Middle frontal gyrus (tissue), 1 donor: ENCODE measurements at regions not wholly inside any gene's neighbourhood (a gene's known extent, or its start where the extent isn't known, plus 50 kb on each side); places are given as distances from the start of the nearest gene placed in this dataset.
"Not testable (repeated sequence)": the region's sequence is repeated elsewhere in the genome, so short reads cannot be mapped to it uniquely, and the experiment has no call there.

ENCODE experiments used
- DNase-seq: peaks from one replicate; pipeline ENCODE4 v3.0.0-alpha.2; 2015; ENCODE audit warnings: low spot score; ENCODE audit errors: extremely low spot score

DNA sequence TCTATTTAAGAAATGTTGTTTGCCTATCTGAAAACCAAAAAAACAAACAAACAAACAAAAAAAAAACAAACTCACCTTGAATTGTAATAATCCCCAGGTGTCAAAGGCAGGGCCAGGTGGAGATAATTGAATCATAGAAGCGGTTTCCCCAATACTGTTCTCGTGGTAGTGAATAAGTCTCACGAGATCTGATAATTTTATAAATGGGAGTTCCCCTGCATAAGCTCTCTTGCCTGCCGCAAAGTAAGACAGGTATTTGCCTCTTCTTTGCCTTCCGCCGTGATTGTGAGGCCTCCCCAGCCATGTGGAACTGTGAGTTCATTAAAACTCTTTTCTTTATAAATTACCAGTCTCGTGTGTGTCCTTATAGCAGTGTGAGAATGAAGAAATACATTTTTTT is 1180.7 kb upstream of the CRIM1 start:
- no peak for DNase-seq

DNA sequence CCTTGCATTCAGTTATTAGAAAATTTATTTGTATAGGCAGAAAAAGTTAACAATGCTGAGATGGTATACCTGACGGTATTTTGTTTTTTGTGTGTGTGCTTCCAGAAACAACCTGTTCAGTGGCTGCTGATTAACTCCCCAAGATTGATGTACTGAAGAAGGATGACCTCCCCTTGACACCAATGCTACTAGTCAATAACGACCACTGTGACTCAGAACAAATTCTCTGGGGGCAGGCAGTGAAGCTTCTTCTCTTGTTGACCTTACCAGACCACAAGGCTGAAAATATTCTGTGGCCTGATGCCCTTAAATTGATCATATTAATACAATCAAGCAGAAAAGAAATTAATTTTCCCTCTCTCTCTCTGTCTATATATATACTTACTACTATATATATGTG is 1182.9 kb upstream of the CRIM1 start:
- DNase-seq = no peak

DNA sequence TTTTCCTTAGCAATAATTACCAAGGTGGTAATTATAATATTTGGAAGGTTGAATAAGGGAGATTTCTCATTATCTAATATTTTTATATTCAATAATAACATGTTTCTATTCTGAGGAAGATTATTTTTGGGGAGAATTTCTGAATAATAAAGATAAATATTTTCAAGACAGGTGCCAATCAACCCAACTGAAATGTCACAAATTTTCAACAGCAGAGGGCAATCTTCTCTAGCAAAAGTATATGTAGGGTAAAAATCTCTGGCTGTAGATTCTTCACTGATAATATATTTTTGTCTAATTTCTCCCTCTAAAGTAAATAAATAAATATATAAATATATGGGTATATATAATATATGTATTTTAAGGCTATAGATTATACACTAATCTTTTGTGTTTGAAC is 1187.2 kb upstream of the CRIM1 start:
- no peak for DNase-seq

DNA sequence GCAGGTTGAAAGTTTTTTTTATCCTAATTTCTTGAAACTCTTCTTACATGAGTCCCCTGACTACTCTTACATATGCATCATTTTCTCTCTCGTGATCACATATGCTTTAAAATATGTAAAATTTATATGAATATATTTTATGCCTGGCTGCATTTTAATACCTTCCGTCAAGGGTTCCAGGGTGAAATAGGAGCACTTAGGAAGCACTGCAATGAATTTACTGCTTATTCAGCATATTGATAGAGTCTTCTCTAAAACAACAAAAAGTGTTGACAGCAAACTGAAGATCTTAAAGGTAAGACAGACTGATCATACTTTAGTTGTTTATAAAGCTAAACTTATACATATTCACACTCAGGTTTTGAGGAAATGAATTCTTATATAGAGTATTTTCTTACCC is 1191.6 kb upstream of the CRIM1 start:
- DNase-seq = no peak

DNA sequence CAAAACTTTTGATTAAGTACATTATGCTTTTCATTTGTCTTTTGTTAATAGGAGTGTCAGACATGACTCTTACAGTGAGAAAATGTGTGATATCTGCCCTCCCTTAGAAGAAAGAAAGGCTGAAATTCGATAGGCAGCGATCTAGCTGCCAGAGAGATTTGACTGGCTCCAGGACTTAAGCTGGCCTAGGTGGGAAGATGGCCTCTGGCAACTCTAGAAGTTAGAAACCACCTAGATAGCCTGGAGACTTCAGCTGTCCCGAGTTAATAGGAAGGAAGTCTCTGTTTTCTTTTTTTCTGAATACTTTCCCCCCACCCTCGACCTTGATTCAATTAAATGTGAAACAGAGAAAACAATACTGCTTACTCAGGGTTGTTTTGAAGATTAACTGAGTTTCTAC is 1194.7 kb upstream of the CRIM1 start:
- DNase-seq = no peak

DNA sequence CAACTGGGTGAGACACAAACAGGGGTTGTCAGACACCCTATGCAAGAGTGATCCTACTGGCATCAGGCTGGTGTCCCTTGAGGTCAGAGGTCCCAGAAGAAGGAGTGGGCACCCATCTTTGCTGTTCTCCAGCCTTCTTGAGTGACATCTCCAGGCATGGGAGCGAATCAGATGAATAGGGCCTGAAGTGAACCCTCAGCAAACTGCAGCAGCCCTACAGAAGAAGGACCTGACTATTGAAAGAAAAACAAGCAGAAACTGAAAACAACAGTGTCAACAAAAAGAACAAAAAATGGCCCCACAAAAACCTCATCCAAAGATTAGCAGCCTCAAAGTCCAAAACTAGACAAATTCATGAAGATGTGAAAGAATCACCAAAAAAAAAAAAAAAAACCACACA is 1229.7 kb upstream of the CRIM1 start:
- no peak for DNase-seq

DNA sequence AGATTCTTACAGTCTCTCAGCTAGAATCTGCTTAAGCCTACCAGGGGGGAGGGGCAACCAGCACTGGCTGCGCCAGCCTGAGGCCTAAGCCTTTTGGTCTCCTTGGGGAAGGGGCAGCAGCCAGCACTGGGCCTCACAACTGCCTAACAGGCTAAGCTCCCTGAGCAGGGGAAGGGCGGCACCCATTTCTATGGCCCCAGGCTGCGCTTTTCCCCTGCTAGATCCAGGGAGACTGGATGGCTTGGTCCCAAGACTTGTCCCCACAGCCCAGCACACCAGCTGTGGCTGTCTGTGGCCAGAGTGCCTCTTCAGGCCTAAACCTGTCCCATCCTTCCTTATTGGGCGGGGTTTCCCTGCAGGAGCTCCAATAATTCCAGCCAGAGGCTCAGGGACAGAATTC is 1230.3 kb upstream of the CRIM1 start:
- no peak for DNase-seq

GRCh38 chr2:35116151-35116550 is 1239.4 kb upstream of the CRIM1 start:
- no peak for DNase-seq

DNA sequence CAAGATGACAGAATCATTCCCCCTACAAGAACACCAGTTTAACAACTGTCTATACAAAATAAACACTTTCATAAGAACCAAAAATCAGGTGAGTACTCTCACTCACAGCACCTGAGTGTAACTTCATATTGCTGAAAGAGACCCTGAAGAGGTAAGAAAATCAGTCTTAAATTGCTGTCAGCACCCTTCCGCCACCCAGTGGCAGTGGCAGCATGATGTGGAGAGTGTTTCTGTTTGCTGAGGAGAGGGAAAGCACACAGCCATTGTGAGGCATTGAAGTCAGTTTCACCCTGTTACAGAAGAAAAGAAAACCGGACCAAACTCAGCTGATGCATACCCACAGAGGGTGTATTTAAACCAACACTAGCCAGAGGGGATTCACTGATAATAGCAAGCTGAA is 1240.8 kb upstream of the CRIM1 start:
- DNase-seq = no peak

DNA sequence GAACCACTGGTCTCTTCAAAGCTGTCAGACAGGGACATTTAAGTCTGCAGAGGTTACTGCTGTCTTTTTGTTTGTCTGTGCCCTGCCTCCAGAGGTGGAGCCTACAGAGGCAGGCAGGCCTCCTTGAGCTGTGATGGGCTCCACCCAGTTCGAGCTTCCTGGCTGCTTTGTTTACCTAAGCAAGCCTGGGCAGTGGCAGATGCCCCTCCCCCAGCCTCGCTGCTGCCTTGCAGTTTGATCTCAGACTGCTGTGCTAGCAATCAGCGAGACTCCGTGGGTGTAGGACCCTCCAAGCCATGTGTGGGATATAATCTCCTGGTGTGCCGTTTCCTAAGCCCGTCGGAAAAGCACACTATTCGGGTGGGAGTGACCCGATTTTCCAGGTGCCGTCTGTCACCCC is 1243.2 kb upstream of the CRIM1 start:
- DNase-seq = not testable (repeated sequence)

GRCh38 chr2:35104309-35104708 is 1251.3 kb upstream of the CRIM1 start:
- no peak for DNase-seq

GRCh38 chr2:35099342-35099741 is 1256.2 kb upstream of the CRIM1 start:
- DNase-seq = no peak

DNA sequence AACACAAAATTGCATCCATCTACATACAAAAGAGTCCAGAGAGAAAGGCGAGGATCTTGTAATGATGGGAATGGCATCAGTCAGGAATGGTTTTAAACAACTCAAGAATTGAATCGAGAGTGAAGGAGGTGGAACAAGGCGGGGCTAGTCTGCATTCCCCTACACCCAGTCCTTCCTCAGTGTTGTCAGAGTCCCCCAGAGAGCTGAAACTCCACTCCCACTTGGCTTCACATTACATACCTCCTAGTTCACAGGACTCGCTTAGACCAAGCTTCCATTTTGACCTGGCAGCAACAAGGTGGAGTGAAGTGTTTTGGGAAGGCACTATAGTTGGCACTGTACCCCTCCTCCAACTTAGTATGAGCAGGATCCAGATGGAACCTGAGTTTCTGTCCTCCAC is 1273.5 kb upstream of the CRIM1 start:
- no peak for DNase-seq

- DNase-seq = no peak
Observed at GRCh38 chr2:35081622-35082015, 1274.0 kb upstream of the CRIM1 start.

DNA sequence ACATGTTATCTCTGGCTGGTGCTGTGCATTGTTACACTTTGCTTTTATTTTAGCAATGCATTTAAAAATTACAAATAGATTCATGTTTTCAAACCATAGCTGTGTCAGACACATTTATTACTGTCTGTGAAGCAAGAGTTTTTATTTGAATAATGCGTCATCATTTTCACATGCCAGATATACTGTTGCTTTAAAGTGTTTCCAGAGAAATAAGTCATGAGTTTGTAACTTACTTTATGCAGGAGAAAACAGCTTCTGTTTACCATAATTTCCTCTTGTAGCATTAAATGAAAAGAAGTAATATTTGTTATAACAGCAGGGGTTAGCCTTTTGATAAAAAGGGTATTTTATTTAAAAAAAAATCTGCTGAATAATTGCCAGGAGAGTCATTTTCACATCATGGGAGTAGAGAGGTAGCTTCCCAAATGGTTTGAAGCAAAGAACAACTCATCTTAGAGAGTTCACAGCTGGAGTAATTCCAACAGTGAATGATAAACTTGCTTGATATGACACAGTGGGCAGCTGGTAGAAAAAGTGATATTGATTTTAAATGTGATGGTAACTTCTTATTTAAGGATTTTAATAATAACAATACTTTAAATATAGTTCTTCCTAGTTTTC is 1274.5 kb upstream of the CRIM1 start:
- DNase-seq = no peak

- no peak for DNase-seq
Observed at GRCh38 chr2:35080231-35080910, 1275.2 kb upstream of the CRIM1 start.

DNA sequence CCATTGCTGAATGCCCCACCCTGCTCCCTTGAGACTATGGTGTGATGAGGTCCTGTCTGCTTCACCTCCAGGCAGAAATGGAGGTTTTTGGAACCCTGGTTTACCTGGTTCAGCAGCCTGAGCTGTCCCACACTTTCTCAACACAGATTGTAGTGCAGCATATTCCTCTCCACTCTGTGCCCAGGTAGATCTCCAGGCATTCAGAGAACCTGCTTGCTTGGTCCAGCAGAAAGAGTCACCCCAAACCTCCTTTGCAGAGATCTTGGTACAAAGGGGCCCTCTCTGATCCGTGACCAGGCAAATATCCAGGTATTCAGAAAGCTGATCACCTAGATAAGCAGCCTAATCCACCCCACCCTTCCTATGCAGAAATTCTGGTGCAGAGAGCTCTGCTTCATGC is 1288.2 kb upstream of the CRIM1 start:
- no peak for DNase-seq

GRCh38 chr2:35063836-35064235 is 1291.7 kb upstream of the CRIM1 start:
- no peak for DNase-seq

DNA sequence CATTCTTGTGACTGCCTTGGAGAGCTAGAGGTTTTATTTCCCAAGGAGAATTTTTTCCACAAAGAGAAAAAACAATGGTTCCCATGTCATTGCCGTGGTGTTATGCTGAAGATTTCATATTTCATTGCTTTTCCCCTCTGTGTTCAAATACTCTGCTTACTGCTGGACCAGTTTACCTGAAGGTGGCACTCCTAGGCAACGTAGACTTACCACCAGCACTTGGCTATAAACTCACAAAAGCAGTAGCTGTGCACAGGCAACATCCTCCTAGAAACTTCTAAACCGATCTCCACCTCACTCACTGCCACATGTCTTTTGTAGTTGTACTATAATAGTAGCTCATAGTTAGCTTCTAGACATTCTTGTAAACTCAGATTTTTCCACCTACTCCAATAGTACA is 1319.7 kb upstream of the CRIM1 start:
- no peak for DNase-seq

DNA sequence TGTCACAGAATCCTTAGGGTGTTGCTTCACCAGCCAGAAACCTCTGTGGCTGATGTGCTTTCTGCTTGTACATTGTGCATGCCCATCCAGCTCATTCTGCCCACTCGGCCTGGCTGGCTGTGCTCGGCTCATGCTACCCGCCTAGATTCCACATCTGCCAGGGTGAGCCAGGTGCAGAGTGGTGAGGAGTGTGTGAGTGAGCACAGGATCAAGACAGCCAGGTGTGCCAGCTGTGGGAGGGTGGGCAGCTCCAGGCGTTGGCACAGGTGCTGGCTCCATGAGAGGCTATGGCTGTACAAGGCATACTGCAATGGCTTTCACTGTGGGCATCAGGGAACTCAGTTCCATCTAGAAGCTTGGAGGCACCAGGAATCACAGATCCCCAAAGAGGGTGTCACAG is 1321.8 kb upstream of the CRIM1 start:
- DNase-seq = no peak

- DNase-seq = no peak
Observed at GRCh38 chr2:35023545-35023944, 1332.0 kb upstream of the CRIM1 start.

DNA sequence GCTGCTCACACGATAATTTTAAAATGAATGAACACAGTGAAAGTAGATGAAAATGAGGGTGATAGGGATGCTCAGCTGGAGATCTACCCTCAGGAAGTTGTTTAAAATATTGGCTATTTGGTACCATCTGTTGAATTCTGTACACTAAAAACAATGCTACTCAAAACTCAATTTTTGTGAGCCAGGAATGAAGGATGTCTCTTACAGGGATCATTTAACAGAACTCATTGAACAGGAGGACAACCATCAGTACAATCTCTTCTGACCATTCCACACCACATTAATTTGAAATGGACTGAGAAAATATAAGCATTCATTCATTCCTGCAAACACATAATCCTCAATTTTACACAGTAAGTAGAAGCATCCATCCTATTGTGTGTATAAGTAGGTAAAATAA is 1355.1 kb upstream of the CRIM1 start:
- DNase-seq = no peak

- DNase-seq = no peak
Observed at GRCh38 chr2:34998741-34999140, 1356.8 kb upstream of the CRIM1 start.

GRCh38 chr2:34997779-34998178 is 1357.8 kb upstream of the CRIM1 start:
- DNase-seq = no peak
